Spleen (tissue), 7 donors: ENCODE measurements at regions not wholly inside any gene's neighbourhood (a gene's known extent, or its start where the extent isn't known, plus 50 kb on each side); places are given as distances from the start of the nearest gene placed in this dataset.

Source experiments
- CTCF ChIP-seq, 11 experiments: fragments of 200-600 bp in 7 of 11; fragments of 450-650 bp in 4 of 11; sonication (generic) in 4 of 11; IDR thresholded peaks in 8 of 11; conservative IDR thresholded peaks in 3 of 11; 1 replicate in 7 of 11; 2 replicates in 4 of 11; pipeline versions ENCODE4 v1.4.0 to v1.8.0; 2016 to 2021; ENCODE audit warnings: antibody characterized with exemption in 11 of 11, inconsistent platforms in 4 of 11, mild to moderate bottlenecking in 1 of 11
- POLR2AphosphoS5 ChIP-seq, 3 donors: sonication (generic); formaldehyde crosslinking; IDR thresholded peaks; one replicate each; pipeline ENCODE4 v1.5.1; 2017; ENCODE audit warnings: antibody characterized with exemption in 3 of 3
- donor health status: DM: no; HTN: no; CAD: no; lungs with moderate emphysema.
- donor health status: DM: no; HTN: no; CAD: no.
- donor health status: DM: no; HTN: no; CAD: no.

- TF ChIP-seq POLR2AphosphoS5 (IDR thresholded peaks at IDR 0.05), result no peak
- no peak for TF ChIP-seq CTCF (IDR thresholded peaks at IDR 0.05 in 8 of 11, conservative IDR thresholded peaks at IDR 0.05 in 3 of 11)
These were observed 116.5 kb downstream of the CYLD start for GRCh38 chr16:50858376-50858775.
